ENCODE measurements at regions not wholly inside any gene's neighbourhood (a gene's known extent, or its start where the extent isn't known, plus 50 kb on each side); places are given as distances from the start of the nearest gene placed in this dataset.
A peak's percentile ranks its signal among the peaks of the same experiment; 100 is the strongest.

DNA sequence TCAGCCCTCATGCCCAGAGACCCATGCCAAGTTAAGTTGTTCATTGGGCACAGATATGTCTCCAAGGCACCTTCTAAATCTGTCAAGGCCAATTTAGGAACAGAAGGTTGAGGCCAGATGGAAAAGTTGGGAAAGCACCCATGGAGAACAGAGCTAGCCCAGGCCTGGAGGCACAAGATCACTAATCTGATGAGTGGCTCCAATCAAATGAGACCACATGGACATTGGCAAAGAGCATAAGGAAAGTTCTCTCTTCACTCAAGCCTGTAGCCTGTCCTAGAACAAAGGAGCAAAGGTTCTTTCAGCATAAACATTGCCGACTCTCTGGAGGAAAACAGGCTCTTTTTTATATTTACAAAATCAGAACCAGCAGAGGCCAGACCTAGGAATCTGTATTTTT lies 154.8 kb downstream of the RNF152 start:
- no peak overlapping the region for H2BK120ac ChIP-seq (ENCODE audit: low read depth, low read length, poor library complexity, severe bottlenecking)

More for the DNA sequence above, 154.8 kb downstream of the RNF152 start:
- no peaks in the 10 kb centered on the region for H3K23me2 ChIP-seq (ENCODE audit: insufficient read length, low read depth, low read length, poor library complexity, severe bottlenecking)
- Mint-ChIP-seq H3K27me3 (ENCODE audit: low read depth) (no peaks in the 10 kb centered on the region), H3K4me3 (no peak overlapping the region), H3K9me3 (no peaks in the 10 kb centered on the region), H3K36me3 (ENCODE audit: insufficient read depth in 1 of 3, low read depth in 3 of 3) (no peaks in the 10 kb centered on the region), H3K27ac (0 out of 7 replicates have a peak overlapping the region, but pooled peaks of 1 of the 3 experiments have one; percentile 11), H3K4me1 (peaks cover 6% of the 10 kb centered on the region in 2 experiments; a peak in 3 of 4 replicates)
- no peak for TF ChIP-seq CTCF (conservative IDR thresholded peaks at IDR 0.05)
- no peak overlapping the region for H3K56ac ChIP-seq (ENCODE audit: insufficient read length, low read depth, low read length)
- DNase-seq: no peak
- H3K14ac ChIP-seq (ENCODE audit: insufficient read depth, low read length): no peak overlapping the region
- H2BK15ac ChIP-seq (ENCODE audit: low read depth, low read length): no peak overlapping the region
- H3K4ac ChIP-seq (ENCODE audit: low read depth, low read length): no peak overlapping the region
- H3K27me3 ChIP-seq (ENCODE audit: insufficient read depth, low read length): no peaks in the 10 kb centered on the region
- no peak overlapping the region for H3K23ac ChIP-seq (ENCODE audit: insufficient read length, low read depth, low read length)
- H2BK20ac ChIP-seq (ENCODE audit: low read depth, low read length, poor library complexity, severe bottlenecking): no peak overlapping the region
- H2AFZ ChIP-seq (ENCODE audit: low read length): no peak overlapping the region
- H4K20me1 ChIP-seq (ENCODE audit: control insufficient read depth, insufficient read depth, insufficient read length): no peaks in the 10 kb centered on the region
- H3T11ph ChIP-seq (ENCODE audit: low read length): no peak overlapping the region
- H2AK5ac ChIP-seq (ENCODE audit: insufficient read length, low read length): no peak overlapping the region
- no peak overlapping the region for H3K27ac ChIP-seq (ENCODE audit: insufficient read length, low read depth, low read length)
- H3K4me2 ChIP-seq (ENCODE audit: insufficient read depth, insufficient read length, low read length): no peak overlapping the region
- no peaks in the 10 kb centered on the region for H3K4me1 ChIP-seq (ENCODE audit: insufficient read depth, low read length)
- no peak overlapping the region for H3K9ac ChIP-seq (ENCODE audit: extremely low read depth, insufficient read length, low read length)
- no peak overlapping the region for H3K18ac ChIP-seq (ENCODE audit: insufficient read length, low read depth, low read length)
- H4K91ac ChIP-seq (ENCODE audit: insufficient read length, low read depth, low read length): no peak overlapping the region
- H3K79me2 ChIP-seq (ENCODE audit: insufficient read depth, low read length): no peaks in the 10 kb centered on the region
- H4K8ac ChIP-seq (replicated peaks; ENCODE audit: insufficient read length, low read depth, low read length): no peak overlapping the region
- no CpG with 5 or more reads among the region's 1 CpG for WGBS (ENCODE audit: extremely low coverage, insufficient read length, low lambda C conversion rate)
- no peaks in the 10 kb centered on the region for H3K79me1 ChIP-seq (ENCODE audit: insufficient read depth, low read depth, low read length, poor library complexity, severe bottlenecking)
- no peak overlapping the region for H2BK5ac ChIP-seq (ENCODE audit: insufficient read length, low read length)
- no peak overlapping the region for H2BK12ac ChIP-seq (ENCODE audit: insufficient read length, low read depth, low read length)
- H3K9me3 ChIP-seq (ENCODE audit: control insufficient read depth, low read depth, low read length): no peaks in the 10 kb centered on the region
- no peak overlapping the region for H4K5ac ChIP-seq (ENCODE audit: insufficient read length, low read depth, low read length)
